Ishikawa (cell line): ENCODE measurements at regions not wholly inside any gene's neighbourhood (a gene's known extent, or its start where the extent isn't known, plus 50 kb on each side); places are given as distances from the start of the nearest gene placed in this dataset.

Experiments used
- CEBPB ChIP-seq: IDR thresholded peaks from 2 replicates; pipeline ENCODE4 v1.6.1; 2012
- CREB1 ChIP-seq: IDR thresholded peaks from 2 replicates; pipeline ENCODE4 v1.6.1; 2012; ENCODE audit warnings: low read depth
- EGR1 ChIP-seq: IDR thresholded peaks from 2 replicates; pipeline ENCODE4 v1.6.1; 2012
- EP300 ChIP-seq: IDR thresholded peaks from 2 replicates; pipeline ENCODE4 v1.6.1; 2012; ENCODE audit warnings: borderline replicate concordance
- FOXM1 ChIP-seq: IDR thresholded peaks from 2 replicates; pipeline ENCODE4 v1.6.1; 2012; ENCODE audit warnings: low read depth, borderline replicate concordance
- NFIC ChIP-seq: IDR thresholded peaks from 2 replicates; pipeline ENCODE4 v1.6.1; 2012
- RAD21 ChIP-seq: IDR thresholded peaks from 2 replicates; pipeline ENCODE4 v1.6.1; 2012; ENCODE audit warnings: low read depth
- REST ChIP-seq: IDR thresholded peaks from 2 replicates; pipeline ENCODE4 v1.6.1; 2012; ENCODE audit warnings: low read depth, mild to moderate bottlenecking
- TAF1 ChIP-seq: IDR thresholded peaks from 2 replicates; pipeline ENCODE4 v1.6.1; 2012; ENCODE audit warnings: low read depth, mild to moderate bottlenecking
- TCF12 ChIP-seq: IDR thresholded peaks from 2 replicates; pipeline ENCODE4 v1.6.1; 2012; ENCODE audit warnings: low read depth
- TEAD4 ChIP-seq: IDR thresholded peaks from 2 replicates; pipeline ENCODE4 v1.6.1; 2012
- YY1 ChIP-seq: IDR thresholded peaks from 2 replicates; pipeline ENCODE4 v1.6.1; 2012; ENCODE audit warnings: low read depth
- ZBTB7A ChIP-seq: IDR thresholded peaks from 2 replicates; pipeline ENCODE4 v1.6.1; 2012; ENCODE audit warnings: low read depth
- TF ChIP-seq, protein P1 (sequence below): IDR thresholded peaks from 2 replicates; pipeline ENCODE4 v1.6.1; 2012
- TF ChIP-seq, protein P2 (sequence below): IDR thresholded peaks from 2 replicates; pipeline ENCODE4 v1.6.1; 2012

GRCh38 chr11:25197515-25197914 is 700.7 kb downstream of the LUZP2 start:
- TF ChIP-seq TAF1, result no peak
- TF ChIP-seq TEAD4, result no peak
- no peak for TF ChIP-seq RAD21
- no peak for TF ChIP-seq EP300
- TF ChIP-seq CREB1, result no peak
- TF ChIP-seq FOXM1, result no peak
- no peak for TF ChIP-seq CEBPB
- no peak for TF ChIP-seq EGR1

DNA sequence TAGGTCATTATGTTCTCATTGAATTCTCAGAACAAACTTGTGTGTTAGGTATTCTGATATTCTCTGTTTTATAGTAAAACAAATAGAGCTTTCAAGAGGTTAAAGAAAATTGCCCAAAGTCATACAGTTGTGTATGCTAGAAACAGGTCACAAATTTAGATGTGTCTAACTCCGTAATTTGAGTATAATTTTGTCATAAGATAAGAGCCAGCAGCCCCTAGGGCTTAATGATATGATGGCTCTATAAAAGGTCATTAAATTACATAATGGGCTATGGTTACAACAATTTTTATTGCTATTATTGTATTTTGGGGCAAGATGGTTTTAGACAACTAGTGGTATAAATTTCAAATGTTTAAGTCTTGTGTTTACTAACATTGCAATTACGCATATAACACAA is 701.9 kb downstream of the LUZP2 start:
- TF ChIP-seq YY1 (no peak), NFIC (no peak), TAF1 (no peak), TEAD4 (no peak), TCF12 (no peak)
- TF ChIP-seq, protein P1, sequence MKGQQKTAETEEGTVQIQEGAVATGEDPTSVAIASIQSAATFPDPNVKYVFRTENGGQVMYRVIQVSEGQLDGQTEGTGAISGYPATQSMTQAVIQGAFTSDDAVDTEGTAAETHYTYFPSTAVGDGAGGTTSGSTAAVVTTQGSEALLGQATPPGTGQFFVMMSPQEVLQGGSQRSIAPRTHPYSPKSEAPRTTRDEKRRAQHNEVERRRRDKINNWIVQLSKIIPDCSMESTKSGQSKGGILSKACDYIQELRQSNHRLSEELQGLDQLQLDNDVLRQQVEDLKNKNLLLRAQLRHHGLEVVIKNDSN, result no peak

DNA sequence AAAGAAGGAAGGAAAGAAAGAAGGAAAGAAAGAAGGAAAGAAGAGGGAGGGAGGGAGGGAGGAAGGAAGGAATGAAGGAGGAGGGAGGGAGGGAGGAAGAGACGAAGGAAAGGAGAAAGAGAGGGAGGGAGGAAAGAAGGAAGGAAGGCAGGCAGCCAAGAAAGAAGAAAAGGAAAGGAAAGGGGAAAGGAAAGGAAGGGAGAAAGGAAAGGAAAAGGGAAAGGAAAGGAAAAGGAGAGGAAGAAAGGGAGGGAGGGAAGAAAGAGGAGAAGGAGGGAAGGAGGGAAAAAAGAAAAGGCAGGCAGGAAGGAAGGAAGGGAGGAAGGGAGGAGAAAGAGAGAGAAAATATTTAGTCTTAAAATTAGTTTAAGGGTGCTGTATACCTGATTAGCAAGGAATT is 704.1 kb downstream of the LUZP2 start:
- TF ChIP-seq NFIC, result no peak
- TF ChIP-seq TCF12, result no peak
- no peak for TF ChIP-seq EGR1
- no peak for TF ChIP-seq RAD21

GRCh38 chr11:25206762-25207161 is 709.9 kb downstream of the LUZP2 start:
- TF ChIP-seq, protein P2, sequence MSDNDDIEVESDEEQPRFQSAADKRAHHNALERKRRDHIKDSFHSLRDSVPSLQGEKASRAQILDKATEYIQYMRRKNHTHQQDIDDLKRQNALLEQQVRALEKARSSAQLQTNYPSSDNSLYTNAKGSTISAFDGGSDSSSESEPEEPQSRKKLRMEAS, result no peak

DNA sequence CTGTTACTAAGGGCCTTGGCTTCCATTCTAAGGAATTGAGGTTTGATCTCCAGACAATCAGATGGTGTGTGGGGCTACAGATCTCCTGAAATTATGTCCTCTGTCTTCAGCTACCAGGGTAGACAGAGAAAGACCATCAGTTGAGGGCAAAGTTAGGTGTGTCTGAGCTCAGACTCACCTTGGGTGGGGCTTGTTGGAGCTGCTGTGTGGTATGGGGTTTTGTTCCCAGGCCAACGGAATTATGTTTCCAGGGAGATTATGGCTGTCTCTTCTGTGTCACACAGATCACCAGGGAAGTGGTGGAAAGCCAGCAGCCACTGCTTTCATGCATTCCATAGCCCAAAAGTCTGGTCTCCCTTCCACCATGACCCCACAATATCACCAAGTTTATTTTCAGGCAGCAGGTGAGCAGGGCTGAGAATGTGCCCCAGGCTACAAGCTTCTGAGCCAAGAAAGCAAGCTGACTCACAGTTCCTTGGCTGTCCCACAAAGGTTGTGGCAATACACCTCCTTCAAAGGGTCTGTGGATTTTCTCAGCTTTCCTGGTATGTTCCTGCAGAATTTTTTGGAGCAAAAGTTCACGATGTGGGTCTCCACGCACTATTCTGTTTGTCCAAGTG is 714.9 kb downstream of the LUZP2 start:
- TF ChIP-seq REST, result no peak
- TF ChIP-seq, protein P2, result no peak
- TF ChIP-seq NFIC, result no peak
- no peak for TF ChIP-seq TAF1
- TF ChIP-seq TEAD4, result no peak
- TF ChIP-seq TCF12, result no peak
- TF ChIP-seq EP300, result no peak
- TF ChIP-seq CEBPB, result no peak
- TF ChIP-seq, protein P1, result no peak
- TF ChIP-seq RAD21, result no peak
- TF ChIP-seq YY1, result no peak
- no peak for TF ChIP-seq FOXM1
- no peak for TF ChIP-seq CREB1
- no peak for TF ChIP-seq ZBTB7A

DNA sequence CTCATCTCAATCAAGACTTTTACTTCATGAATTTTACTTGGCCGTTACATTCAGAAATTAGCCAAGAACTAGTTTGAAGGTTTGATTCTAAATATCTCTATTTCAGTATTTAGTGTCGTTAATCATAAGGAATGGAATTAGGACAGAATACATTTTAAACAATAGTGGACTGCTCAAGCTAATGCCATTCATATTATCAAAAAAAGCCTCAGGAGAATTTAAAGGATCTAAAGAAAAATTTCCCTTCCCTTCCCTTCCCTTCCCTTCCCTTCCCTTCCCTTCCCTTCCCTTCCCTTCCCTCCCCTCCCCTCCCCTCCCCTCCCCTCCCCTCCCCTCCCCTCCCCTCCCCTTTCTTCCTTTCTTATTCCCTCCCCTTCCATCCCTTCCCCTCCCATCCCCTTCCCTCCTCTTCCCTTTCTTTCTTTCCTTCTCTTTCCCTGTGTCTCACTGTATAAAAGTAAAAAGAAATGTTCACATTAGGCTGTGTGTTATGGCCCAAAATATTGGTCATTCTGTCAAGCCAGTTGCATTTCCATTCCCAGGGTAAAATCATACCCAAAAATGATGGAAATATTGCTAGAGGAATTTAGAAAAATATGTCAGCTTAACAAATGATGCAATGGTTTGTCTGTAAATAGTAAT is 717.8 kb downstream of the LUZP2 start:
- no peak for TF ChIP-seq YY1
- no peak for TF ChIP-seq CEBPB
- no peak for TF ChIP-seq TCF12
- TF ChIP-seq CREB1, result no peak
- no peak for TF ChIP-seq TAF1
- TF ChIP-seq, protein P2, result no peak
- TF ChIP-seq, protein P1, result no peak
- no peak for TF ChIP-seq NFIC
- no peak for TF ChIP-seq REST
- TF ChIP-seq FOXM1, result no peak
- TF ChIP-seq TEAD4, result no peak
- no peak for TF ChIP-seq ZBTB7A
- TF ChIP-seq EGR1, result no peak
- no peak for TF ChIP-seq EP300
- TF ChIP-seq RAD21, result no peak
